HG03575 (cell line): ENCODE measurements at regions not wholly inside any gene's neighbourhood (a gene's known extent, or its start where the extent isn't known, plus 50 kb on each side); places are given as distances from the start of the nearest gene placed in this dataset.
"Not testable (repeated sequence)": the region's sequence is repeated elsewhere in the genome, so short reads cannot be mapped to it uniquely, and the experiment has no call there.

Source experiments
- ATAC-seq: cut with Tn5 transposase; IDR thresholded peaks from one replicate; pipeline ENCODE4 v1.9.1; 2021; ENCODE audit not compliant: unreplicated experiment, insufficient number of reproducible peaks, low FRiP score; ENCODE audit errors: extremely low read depth

DNA sequence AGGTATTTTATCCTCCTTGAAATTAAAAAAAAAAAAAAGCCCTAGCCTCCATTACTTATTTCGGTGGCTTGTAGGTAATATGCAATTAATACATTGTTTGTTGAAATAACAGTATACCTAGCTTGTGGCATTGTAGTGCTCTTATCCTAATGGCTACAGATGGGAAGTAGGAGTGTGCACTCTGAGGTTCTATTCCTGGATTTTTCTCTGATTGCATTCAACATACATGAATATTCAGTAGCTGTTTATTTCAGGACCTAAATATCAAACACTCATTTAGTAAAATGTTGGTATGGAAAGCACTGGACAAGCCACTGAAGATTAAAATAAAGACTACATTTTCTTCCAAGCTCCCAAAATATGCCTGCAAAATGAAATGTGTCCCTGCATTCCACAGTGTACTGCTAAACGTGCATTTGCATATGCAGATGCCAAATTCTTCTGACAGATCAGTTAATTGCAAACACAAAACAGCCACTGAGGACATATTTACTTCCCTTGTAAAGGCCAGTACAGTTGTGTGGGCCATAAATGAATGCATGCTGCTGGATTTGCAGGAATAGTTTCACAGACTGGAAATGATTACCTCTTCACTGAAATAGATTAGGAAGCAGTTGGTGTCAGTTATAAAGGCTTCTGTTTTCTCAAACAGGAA, 826.1 kb downstream of the PRELID2 start:
- ATAC-seq, result no peak

GRCh38 chr5:144994356-144994755, 823.7 kb downstream of the KCTD16 start:
- ATAC-seq, result not testable (repeated sequence)

DNA sequence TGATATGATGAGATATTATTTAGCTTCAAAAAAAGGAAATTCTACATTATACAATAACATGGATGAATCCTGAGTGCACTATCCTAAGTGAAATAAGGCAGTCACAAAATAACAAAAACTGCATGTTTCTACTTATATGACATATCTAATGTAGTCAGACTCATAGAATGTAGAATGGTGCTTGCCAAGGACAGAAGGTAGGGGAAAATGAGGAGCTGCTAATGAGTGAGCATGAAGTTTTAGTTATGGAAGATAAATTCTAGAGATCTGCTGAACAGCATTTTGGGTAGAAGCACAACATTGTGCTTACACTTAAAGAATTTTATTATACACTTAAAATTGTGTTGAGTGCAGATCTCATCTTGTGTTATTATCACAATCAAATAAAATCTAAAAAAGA, 812.4 kb downstream of the KCTD16 start:
- ATAC-seq, result no peak

GRCh38 chr5:144979516-144980264, 809.0 kb downstream of the KCTD16 start:
- no peak for ATAC-seq

DNA sequence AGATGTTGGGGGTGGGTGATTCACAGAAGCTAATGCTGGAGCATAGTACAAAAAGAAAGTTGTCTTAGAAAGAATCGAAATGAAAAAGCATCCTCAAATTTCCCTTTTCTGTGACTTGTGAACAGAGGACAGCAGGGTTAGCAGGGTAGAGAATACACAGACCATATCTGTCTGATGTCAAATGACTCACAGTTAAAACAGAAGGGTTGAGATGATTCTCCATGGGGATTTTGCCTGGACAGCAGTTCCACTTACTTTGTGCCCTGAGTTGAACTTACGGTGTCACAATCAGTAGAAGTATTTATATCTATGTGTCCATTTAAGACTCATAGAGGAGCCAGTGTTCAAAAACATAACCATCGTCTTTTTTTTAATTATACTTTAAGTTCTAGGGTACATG, 801.6 kb downstream of the KCTD16 start:
- no peak for ATAC-seq

DNA sequence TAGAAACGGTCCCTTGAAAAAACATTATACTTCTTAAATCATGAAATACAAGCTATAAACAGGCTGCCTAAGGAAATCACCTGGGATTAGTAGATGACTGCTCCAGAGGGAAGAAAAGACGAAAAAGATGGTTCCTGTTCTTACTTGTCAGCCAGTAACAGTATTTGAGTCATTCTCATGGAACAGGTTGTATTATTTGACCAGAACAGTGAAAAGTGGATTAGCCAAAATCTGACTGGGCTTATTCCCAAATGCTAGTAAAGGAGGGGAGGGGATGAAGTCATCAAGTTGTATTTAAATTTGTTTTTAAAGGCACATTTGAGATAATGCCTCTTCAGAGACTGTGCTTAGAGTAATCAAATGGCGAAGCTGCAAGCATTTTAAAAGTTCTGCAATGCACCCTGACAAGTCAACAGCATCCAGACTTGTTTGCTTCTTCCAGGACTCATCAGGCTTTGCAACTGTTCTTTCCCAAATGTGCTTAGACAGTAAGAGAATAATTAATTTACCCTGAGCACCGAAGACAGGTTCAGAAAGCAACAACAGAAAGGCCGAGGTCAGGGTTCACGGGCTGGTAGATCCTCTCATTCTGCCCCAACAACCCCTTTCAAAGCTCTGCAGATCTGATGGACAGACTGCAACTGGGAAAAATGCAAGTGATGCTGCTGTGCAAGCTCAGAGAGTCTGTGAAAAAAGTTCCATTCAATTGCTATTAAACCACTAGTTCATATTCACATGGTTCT, 800.6 kb downstream of the KCTD16 start:
- no peak for ATAC-seq

DNA sequence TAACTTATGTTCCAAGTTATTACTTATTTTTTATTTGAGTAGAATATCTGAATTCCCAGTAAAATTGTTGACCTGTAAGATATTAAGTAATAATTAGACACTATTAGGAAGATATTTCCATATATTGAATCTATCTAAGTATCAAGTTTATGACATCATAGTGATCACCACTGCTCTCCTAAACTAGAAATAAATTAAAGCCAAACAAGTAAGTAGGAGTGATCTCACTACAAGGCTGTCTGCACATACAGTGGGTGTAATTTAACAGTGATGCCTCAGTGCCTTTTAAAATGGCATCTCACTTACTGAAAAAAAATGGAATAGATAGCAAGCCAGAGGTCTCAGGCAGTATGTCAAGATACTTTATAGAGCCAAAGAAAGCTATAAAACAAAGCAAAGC, 789.6 kb downstream of the KCTD16 start:
- no peak for ATAC-seq

DNA sequence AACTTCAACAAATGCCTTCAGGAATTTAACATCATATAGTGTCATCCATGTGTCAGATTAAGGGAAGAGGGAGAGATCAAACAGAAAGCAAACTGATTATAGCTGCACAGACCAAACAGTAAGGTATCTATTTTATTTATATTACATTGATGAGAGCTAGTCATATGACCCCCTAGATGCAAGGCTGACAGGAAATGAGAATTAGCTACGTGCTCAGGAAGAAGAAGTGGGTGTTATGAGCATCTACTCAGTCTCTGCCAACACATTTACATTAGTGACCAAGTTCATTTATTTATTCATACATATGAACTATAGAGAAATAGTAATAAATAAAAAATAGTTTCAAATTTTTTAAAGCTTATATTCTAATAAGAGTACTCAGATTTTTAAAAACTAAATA, 787.3 kb downstream of the KCTD16 start:
- no peak for ATAC-seq

GRCh38 chr5:144950996-144951395, 780.3 kb downstream of the KCTD16 start:
- ATAC-seq, result no peak

DNA sequence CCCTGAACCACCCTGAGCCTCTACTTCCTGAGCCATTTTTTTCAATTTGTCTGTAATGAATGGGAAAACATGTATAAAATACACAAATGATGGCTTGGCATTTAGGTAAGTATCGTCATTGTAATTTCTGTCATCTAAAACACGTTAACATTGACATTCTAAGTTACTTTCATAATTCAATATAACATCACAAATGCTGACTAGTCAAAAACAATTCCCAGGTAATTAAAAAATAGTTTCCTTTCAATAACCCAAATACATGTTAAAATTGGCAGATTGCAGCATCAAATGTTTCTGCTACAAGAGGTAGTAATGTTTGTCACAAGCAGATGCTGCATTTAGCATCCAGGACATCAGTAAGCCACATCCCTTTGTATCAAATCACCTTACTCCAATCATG, 776.4 kb downstream of the KCTD16 start:
- no peak for ATAC-seq

GRCh38 chr5:144945503-144945902, 774.8 kb downstream of the KCTD16 start:
- ATAC-seq, result no peak

- no peak for ATAC-seq
Measured at GRCh38 chr5:144944936-144945335, 774.3 kb downstream of the KCTD16 start.

DNA sequence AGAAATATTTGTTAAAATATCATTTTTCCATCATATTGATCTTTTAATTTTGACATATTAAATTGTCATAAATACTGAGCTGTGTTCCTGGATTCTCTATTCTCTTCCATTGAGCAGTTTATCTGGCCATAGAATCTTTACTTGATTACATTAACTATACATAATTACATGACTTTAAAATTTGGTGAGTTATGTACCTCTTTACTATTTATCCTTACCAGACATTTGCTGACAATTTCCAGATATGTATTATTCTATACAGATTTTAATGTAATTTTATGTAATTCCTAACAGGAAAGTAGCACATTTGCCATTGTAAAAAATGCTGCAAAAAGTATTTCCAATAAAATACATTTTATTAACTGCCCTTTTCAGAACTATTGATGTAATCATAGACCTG, 770.3 kb downstream of the KCTD16 start:
- ATAC-seq, result no peak

DNA sequence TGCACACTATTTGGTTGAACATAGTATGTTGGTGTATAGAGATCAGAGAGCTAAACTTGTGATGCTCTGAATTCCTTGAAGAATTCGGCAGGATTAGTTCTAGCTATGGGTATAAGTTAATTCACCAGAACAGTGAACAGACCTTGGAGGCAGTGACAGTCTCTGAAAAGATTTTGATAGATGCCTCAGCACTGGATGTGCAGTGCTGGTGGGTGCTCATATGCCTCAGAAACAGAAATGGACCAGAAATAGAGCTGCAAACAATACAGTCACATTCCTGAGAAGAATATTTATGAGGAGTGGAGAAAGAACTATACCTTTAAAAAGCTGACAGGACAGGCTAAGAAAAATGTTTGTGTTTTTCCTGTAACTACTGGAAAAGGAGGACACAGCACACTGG, 747.7 kb downstream of the KCTD16 start:
- ATAC-seq, result no peak

- ATAC-seq, result no peak
Measured at GRCh38 chr5:144915452-144915851, 744.8 kb downstream of the KCTD16 start.

- no peak for ATAC-seq
Measured at GRCh38 chr5:144913661-144914060, 743.0 kb downstream of the KCTD16 start.

DNA sequence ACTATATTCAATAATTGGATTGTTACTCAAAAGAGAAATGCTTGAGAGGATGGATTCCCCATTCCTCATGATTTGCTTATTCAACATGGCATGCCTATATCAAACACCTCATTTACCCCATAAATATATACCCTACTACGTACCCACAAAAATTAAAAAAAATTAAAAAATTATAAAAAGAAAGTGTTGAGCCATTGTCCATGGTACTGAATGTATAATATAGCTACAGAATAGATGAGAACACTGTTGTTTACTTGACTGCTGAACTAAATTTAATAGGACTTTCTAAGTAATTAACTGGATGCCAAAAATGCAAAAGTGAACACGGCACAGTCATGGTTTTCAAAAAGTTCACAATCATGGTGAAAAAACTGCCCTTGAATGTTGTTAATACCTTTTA, 725.8 kb downstream of the KCTD16 start:
- ATAC-seq, result no peak

DNA sequence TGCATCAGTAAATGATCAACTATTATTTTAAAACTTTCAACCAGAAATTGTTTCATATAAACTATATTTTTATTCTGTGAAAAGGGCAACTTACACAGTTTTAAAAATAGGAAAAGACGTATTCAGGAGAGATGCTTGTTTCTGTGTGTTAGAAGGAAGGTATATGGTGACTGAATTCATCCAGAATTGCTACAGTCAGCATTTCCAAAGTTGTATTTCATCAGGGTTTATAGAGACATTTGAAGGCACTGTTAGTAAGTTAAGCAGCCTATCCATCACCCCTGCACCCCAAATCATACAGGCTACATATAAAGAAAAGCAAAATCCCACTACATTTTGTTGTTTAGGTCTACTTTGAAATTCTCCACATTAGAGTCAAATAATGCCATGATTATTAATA, 716.0 kb downstream of the KCTD16 start:
- no peak for ATAC-seq

DNA sequence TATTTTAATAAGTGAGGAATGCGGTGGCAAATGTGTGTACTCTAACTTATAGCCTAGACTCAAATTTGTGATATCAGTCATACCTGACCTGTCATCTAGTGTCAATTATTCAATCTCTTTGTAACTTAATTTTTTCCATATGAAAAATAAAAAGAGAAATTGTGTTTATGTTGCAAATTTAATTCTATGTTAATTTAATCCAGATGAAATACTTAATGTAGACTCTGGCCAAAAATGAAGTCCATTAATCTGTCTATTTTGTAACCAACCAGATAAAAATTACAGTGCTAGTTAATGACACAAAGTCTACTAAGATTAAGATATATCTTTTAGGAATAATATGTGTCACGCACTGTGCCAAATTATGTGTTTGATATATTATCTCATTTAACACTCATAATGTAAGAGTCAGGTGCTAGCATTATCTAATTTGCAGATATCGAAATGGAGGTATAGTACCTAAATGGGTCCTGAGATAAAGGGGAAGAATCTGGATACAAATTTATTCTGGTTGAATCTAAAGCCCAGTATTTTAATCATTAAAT, 712.1 kb downstream of the KCTD16 start:
- no peak for ATAC-seq

GRCh38 chr5:144880513-144880912, 709.8 kb downstream of the KCTD16 start:
- no peak for ATAC-seq
